SH-SY5Y (cell line): ENCODE measurements at regions not wholly inside any gene's neighbourhood (a gene's known extent, or its start where the extent isn't known, plus 50 kb on each side); places are given as distances from the start of the nearest gene placed in this dataset.

ENCODE experiments used
- GATA2 ChIP-seq: IDR thresholded peaks from 2 replicates; pipeline ENCODE4 v1.6.1; 2011; ENCODE audit warnings: mild to moderate bottlenecking, low read depth, low read length
- GATA3 ChIP-seq: IDR thresholded peaks from 2 replicates; pipeline ENCODE4 v1.6.1; 2011; ENCODE audit warnings: low read depth, mild to moderate bottlenecking, low read length, moderate library complexity

DNA sequence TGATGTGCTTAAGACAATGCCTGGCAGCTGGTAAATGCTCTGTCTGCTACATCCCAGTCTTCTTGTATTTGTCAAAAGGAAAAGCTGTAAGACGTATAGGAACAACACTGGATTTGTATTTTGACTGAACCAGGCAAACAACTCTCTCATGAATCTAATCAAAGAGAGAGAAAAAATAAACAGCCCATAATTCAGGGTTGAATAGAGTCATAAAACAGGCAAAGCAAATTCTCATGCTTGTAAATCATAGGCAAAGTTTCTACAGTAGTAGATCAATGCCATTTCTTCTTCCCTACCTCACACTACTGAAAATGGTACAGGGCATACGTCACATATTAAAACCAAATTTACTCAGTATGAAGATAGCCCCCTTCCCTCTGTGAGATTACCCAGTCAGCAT, 166.3 kb downstream of the SKIDA1 start:
- TF ChIP-seq GATA3 (no peak), GATA2 (no peak)
